Ishikawa (cell line): ENCODE measurements at regions not wholly inside any gene's neighbourhood (a gene's known extent, or its start where the extent isn't known, plus 50 kb on each side); places are given as distances from the start of the nearest gene placed in this dataset.

Source experiments
- MAX ChIP-seq: IDR thresholded peaks from 2 replicates; pipeline ENCODE4 v1.6.1; 2012
- TAF1 ChIP-seq: IDR thresholded peaks from 2 replicates; pipeline ENCODE4 v1.6.1; 2012; ENCODE audit warnings: low read depth, mild to moderate bottlenecking
- YY1 ChIP-seq: IDR thresholded peaks from 2 replicates; pipeline ENCODE4 v1.6.1; 2012; ENCODE audit warnings: low read depth

DNA sequence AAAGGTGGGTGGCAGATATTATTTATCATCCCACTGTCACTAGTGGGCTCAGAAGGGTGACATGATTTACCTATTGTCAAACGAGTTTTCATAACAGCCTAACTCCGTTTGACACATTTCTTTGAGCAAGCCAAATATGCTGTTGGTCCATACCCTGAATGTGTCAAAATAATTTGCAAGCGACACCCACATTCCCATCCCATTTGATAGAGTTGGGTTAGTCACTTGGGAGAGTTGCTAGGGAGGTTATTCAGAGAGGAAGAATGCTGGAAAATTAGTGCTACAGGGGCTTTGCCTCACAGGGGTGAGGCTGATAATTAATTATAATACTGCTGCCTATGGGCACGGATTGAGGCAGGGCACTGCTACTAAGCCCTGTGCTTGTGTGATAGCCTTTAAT lies 98.5 kb upstream of the FHIT start:
- TF ChIP-seq YY1 (no peak), MAX (no peak), TAF1 (no peak)
